Hepatocyte (in vitro differentiated cells): ENCODE measurements at regions not wholly inside any gene's neighbourhood (a gene's known extent, or its start where the extent isn't known, plus 50 kb on each side); places are given as distances from the start of the nearest gene placed in this dataset.

Experiments
- DNase-seq: peaks from one replicate; pipeline ENCODE4 v3.0.0-alpha.2; 2016; ENCODE audit warnings: low spot score
- H2AFZ ChIP-seq: fragments of 200-600 bp; sonication (generic); 2 replicates; pipeline ENCODE4 v1.6.0; 2016; ENCODE audit warnings: antibody characterized with exemption, mild to moderate bottlenecking
- H3K27ac ChIP-seq: fragments of 200-600 bp; sonication (generic); 2 replicates; pipeline ENCODE4 v1.5.1; 2016; ENCODE audit warnings: mild to moderate bottlenecking
- H3K27me3 ChIP-seq: fragments of 200-600 bp; sonication (generic); 2 replicates; pipeline ENCODE4 v1.6.1; 2016
- H3K36me3 ChIP-seq: fragments of 200-600 bp; sonication (generic); replicated peaks from 2 replicates; pipeline ENCODE4 v1.5.1; 2016; ENCODE audit warnings: low read depth; ENCODE audit not compliant: insufficient read depth
- H3K4me1 ChIP-seq: fragments of 200-600 bp; sonication (generic); 2 replicates; pipeline ENCODE4 v1.5.1; 2016; ENCODE audit warnings: mild to moderate bottlenecking, moderate library complexity; ENCODE audit not compliant: insufficient read depth
- H3K4me2 ChIP-seq: fragments of 200-600 bp; sonication (generic); 2 replicates; pipeline ENCODE4 v1.6.0; 2016
- H3K4me3 ChIP-seq: fragments of 200-600 bp; sonication (generic); 2 replicates; pipeline ENCODE4 v1.5.1; 2016; ENCODE audit warnings: mild to moderate bottlenecking
- H3K79me2 ChIP-seq: fragments of 200-600 bp; sonication (generic); 2 replicates; pipeline ENCODE4 v1.6.0; 2017; ENCODE audit warnings: mild to moderate bottlenecking
- H3K9me2 ChIP-seq: fragments of 200-600 bp; sonication (generic); replicated peaks from 2 replicates; pipeline ENCODE4 v1.6.0; 2017; ENCODE audit warnings: mild to moderate bottlenecking; ENCODE audit not compliant: insufficient read depth
- H3K9me3 ChIP-seq: fragments of 200-600 bp; sonication (generic); 2 replicates; pipeline ENCODE4 v1.5.1; 2016; ENCODE audit warnings: low read depth, mild to moderate bottlenecking
- H4K20me1 ChIP-seq: fragments of 200-600 bp; sonication (generic); 2 replicates; pipeline ENCODE4 v1.6.0; 2016; ENCODE audit warnings: mild to moderate bottlenecking; ENCODE audit not compliant: insufficient read depth, poor library complexity, severe bottlenecking
- EZH2 ChIP-seq: fragments of 200-600 bp; sonication (generic); IDR thresholded peaks from 2 replicates; pipeline ENCODE4 v1.6.1; 2016; ENCODE audit warnings: antibody characterized with exemption, mild to moderate bottlenecking, borderline replicate concordance
- EZH2phosphoT487 ChIP-seq: fragments of 200-600 bp; sonication (generic); IDR thresholded peaks from one replicate; pipeline ENCODE4 v1.6.1; 2018; ENCODE audit warnings: antibody characterized with exemption, mild to moderate bottlenecking, low read depth, moderate library complexity; ENCODE audit not compliant: unreplicated experiment, severe bottlenecking
- WGBS: methylation state at CpG from one replicate; pipeline ENCODE4 v1.1.6; 2016; ENCODE audit warnings: low lambda C conversion rate; ENCODE audit errors: missing lambda C conversion rate; 5-methylcytosine and 5-hydroxymethylcytosine counted together
- TF ChIP-seq, protein P1 (sequence below): fragments of 200-600 bp; sonication (generic); IDR thresholded peaks from 2 replicates; pipeline ENCODE4 v1.5.1; 2016; ENCODE audit warnings: antibody characterized with exemption, mild to moderate bottlenecking; ENCODE audit not compliant: poor library complexity

DNA sequence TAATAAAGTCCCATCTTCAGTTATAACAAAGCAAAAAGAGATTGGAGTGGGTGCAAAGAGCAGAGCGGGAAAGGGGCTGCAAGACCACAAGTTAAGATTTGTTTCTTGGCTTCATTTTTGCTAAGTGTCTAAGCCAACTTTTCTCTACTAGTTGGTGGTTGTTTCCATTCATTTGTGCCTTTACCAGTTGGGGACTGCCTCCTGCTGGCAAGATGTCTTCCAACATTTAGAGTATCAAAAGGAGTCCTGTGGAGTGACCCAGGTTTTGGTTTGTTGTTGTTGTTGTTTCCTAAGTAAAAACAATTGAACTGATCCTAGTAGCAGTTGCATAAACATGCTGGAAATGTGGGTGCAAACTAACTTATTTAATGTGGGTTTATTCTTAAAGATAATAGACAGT lies 121.1 kb downstream of the SPATA18 start:
- Histone ChIP-seq H3K9me2 (no peaks in the 10 kb centered on the region), H3K4me2 (no peak overlapping the region), H3K4me3 (no peak overlapping the region), H3K9me3 (no peaks in the 10 kb centered on the region), H3K27ac (no peak overlapping the region), H2AFZ (no peak overlapping the region), H3K79me2 (no peaks in the 10 kb centered on the region), H3K36me3 (no peaks in the 10 kb centered on the region), H3K4me1 (no peaks in the 10 kb centered on the region), H4K20me1 (no peaks in the 10 kb centered on the region), H3K27me3 (no peaks in the 10 kb centered on the region)
- DNase-seq: peak; percentile 8
- no peak for TF ChIP-seq EZH2phosphoT487
- TF ChIP-seq, protein P1, sequence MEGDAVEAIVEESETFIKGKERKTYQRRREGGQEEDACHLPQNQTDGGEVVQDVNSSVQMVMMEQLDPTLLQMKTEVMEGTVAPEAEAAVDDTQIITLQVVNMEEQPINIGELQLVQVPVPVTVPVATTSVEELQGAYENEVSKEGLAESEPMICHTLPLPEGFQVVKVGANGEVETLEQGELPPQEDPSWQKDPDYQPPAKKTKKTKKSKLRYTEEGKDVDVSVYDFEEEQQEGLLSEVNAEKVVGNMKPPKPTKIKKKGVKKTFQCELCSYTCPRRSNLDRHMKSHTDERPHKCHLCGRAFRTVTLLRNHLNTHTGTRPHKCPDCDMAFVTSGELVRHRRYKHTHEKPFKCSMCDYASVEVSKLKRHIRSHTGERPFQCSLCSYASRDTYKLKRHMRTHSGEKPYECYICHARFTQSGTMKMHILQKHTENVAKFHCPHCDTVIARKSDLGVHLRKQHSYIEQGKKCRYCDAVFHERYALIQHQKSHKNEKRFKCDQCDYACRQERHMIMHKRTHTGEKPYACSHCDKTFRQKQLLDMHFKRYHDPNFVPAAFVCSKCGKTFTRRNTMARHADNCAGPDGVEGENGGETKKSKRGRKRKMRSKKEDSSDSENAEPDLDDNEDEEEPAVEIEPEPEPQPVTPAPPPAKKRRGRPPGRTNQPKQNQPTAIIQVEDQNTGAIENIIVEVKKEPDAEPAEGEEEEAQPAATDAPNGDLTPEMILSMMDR: peak; percentile 33
- no peak for TF ChIP-seq EZH2
- WGBS: 94% methylated on average over 1 of the region's 1 CpG

DNA sequence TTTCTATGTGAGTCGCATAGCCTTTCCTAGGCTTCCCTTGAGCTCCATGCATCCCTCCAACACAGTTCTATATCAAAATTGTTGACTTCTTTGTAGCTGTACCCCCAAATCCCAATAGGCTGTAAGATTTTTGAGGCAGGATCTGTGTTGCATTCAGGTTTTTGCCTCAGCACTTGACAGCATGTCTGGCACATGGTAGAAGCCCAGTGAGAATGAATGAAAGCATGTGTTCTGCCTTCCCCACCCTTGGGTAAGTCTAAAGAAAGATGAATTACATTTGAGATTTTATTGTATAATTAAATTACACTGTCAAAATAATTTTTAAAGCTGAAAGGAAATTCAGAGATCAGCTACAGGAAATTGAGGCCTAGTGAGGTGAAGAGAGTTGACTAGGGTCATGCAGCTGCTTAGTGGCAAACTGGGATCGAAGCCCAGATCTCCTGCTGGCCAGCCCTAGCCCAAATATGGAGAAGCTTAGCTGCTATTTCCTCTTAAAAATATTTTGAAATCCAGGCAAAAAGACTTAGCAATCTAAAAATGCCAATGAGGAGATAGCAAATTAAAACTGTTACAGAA lies 122.5 kb downstream of the SPATA18 start:
- no peak overlapping the region for H3K27ac ChIP-seq
- H3K4me3 ChIP-seq: no peak overlapping the region
- no peaks in the 10 kb centered on the region for H3K9me3 ChIP-seq
- no peaks in the 10 kb centered on the region for H3K4me1 ChIP-seq
- H3K27me3 ChIP-seq: no peaks in the 10 kb centered on the region
- H4K20me1 ChIP-seq: no peaks in the 10 kb centered on the region
- H3K36me3 ChIP-seq: no peaks in the 10 kb centered on the region
- TF ChIP-seq, protein P1: no peak
- TF ChIP-seq EZH2phosphoT487: no peak
- no peak for TF ChIP-seq EZH2
- no peaks in the 10 kb centered on the region for H3K9me2 ChIP-seq
- WGBS: 80% methylated on average over 2 of the region's 2 CpGs
- DNase-seq: no peak
- H3K79me2 ChIP-seq: no peaks in the 10 kb centered on the region
- no peak overlapping the region for H3K4me2 ChIP-seq
- no peak overlapping the region for H2AFZ ChIP-seq

DNA sequence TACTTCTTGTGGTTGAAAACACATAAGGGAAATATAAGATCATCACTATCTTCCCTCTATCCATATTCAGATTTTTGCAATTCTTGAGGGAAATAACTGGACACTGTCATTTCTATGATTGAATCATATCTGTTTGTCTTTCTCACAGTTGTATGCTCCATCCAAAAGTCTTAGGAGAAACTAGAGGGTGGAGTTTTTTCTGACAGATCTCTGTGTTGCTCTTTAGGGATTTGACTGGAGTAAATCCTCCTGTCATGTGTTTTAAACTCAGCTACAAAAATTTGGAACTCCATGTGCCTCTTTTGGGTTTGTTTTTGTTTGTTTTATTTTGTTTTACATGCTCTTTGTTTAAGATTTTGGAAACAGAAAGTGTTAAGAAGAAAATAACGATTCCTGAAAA lies 136.5 kb downstream of the SPATA18 start:
- Histone ChIP-seq H3K4me2 (no peak overlapping the region), H3K79me2 (no peaks in the 10 kb centered on the region), H3K27me3 (peaks cover 4% of the 10 kb centered on the region), H3K4me3 (no peak overlapping the region), H4K20me1 (no peaks in the 10 kb centered on the region), H3K4me1 (no peaks in the 10 kb centered on the region), H3K36me3 (no peaks in the 10 kb centered on the region), H3K27ac (no peak overlapping the region), H3K9me3 (no peaks in the 10 kb centered on the region), H3K9me2 (no peaks in the 10 kb centered on the region), H2AFZ (no peak overlapping the region)
- DNase-seq: no peak
- TF ChIP-seq EZH2phosphoT487 (no peak), EZH2 (no peak)
- TF ChIP-seq, protein P1: no peak
- 81% methylated on average over 1 of the region's 1 CpG for WGBS
